Peyer's patch (tissue), 4 donors: ENCODE measurements at regions not wholly inside any gene's neighbourhood (a gene's known extent, or its start where the extent isn't known, plus 50 kb on each side); places are given as distances from the start of the nearest gene placed in this dataset.

Experiments used
- CTCF ChIP-seq, 6 experiments: fragments of 450-650 bp in 4 of 6; fragments of 200-600 bp in 2 of 6; sonication (generic) in 1 of 6; IDR thresholded peaks; one replicate each; pipeline ENCODE4 v1.5.1; 2017 to 2019; ENCODE audit warnings: antibody characterized with exemption in 6 of 6, mild to moderate bottlenecking in 3 of 6, moderate library complexity in 1 of 6
- POLR2A ChIP-seq, 2 donors: fragments of 450-650 bp; IDR thresholded peaks; one replicate each; pipeline ENCODE4 v1.5.1; 2017; ENCODE audit warnings: antibody characterized with exemption in 2 of 2, mild to moderate bottlenecking in 2 of 2, moderate library complexity in 2 of 2

- no peak for TF ChIP-seq CTCF (IDR thresholded peaks at IDR 0.05)
- TF ChIP-seq POLR2A (IDR thresholded peaks at IDR 0.05), result no peak
Observed at GRCh38 chr5:110951373-110951791, 120.1 kb upstream of the TSLP start.
